NB4 (cell line): ENCODE measurements at regions not wholly inside any gene's neighbourhood (a gene's known extent, or its start where the extent isn't known, plus 50 kb on each side); places are given as distances from the start of the nearest gene placed in this dataset.

Experiments
- POLR2A ChIP-seq: IDR thresholded peaks from 2 replicates; pipeline ENCODE4 v1.6.1; 2011; ENCODE audit warnings: mild to moderate bottlenecking; ENCODE audit not compliant: insufficient read length; ENCODE audit errors: extremely low read depth
- TF ChIP-seq, protein P1 (sequence below): IDR thresholded peaks from one replicate; pipeline ENCODE4 v1.5.1; 2012; ENCODE audit warnings: low read depth, low read length

DNA sequence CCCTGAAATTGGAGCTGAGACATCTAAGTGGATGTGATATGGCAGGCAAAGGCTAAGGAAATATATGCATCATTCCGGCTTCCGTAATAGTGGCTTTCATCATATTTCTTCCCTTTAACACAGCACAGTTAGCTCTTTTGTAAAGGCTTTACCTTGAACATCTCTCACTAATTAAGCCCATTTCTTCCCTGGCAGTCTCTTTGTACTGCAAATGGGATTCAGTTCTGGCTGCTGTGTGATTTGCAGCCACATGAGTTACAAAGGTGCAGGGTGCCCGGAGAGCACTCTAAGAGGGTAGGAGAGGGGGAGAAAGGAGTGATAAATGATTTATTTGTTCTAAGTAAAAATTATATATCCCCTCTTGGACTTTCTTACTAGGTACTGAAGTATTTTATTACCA lies 232.1 kb upstream of the CCDC196 start:
- TF ChIP-seq, protein P1, sequence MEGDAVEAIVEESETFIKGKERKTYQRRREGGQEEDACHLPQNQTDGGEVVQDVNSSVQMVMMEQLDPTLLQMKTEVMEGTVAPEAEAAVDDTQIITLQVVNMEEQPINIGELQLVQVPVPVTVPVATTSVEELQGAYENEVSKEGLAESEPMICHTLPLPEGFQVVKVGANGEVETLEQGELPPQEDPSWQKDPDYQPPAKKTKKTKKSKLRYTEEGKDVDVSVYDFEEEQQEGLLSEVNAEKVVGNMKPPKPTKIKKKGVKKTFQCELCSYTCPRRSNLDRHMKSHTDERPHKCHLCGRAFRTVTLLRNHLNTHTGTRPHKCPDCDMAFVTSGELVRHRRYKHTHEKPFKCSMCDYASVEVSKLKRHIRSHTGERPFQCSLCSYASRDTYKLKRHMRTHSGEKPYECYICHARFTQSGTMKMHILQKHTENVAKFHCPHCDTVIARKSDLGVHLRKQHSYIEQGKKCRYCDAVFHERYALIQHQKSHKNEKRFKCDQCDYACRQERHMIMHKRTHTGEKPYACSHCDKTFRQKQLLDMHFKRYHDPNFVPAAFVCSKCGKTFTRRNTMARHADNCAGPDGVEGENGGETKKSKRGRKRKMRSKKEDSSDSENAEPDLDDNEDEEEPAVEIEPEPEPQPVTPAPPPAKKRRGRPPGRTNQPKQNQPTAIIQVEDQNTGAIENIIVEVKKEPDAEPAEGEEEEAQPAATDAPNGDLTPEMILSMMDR: no peak
- no peak for TF ChIP-seq POLR2A
